Liver (tissue), 8 donors: ENCODE measurements at regions not wholly inside any gene's neighbourhood (a gene's known extent, or its start where the extent isn't known, plus 50 kb on each side); places are given as distances from the start of the nearest gene placed in this dataset.

Experiments
- DNase-seq: peaks from one replicate; pipeline ENCODE4 v3.0.0-alpha.2; 2017; ENCODE audit warnings: low spot score
- H3K27ac ChIP-seq, 2 donors: one replicate each; pipeline ENCODE4 v1.7.0; 2013; ENCODE audit warnings: inconsistent platforms in 2 of 2, low read length in 2 of 2, control low read depth in 1 of 2, low read depth in 1 of 2, mild to moderate bottlenecking in 1 of 2
- H3K27me3 ChIP-seq, 4 donors: one replicate each; pipeline versions ENCODE4 v1.6.1 to v1.7.0; 2013; ENCODE audit warnings: low read length in 3 of 4, inconsistent platforms in 1 of 4, mild to moderate bottlenecking in 1 of 4, moderate library complexity in 1 of 4; ENCODE audit not compliant: control insufficient read depth in 4 of 4, insufficient read depth in 4 of 4
- H3K36me3 ChIP-seq, 4 donors: one replicate each; pipeline versions ENCODE4 v1.6.1 to v1.7.0; 2013; ENCODE audit warnings: low read length in 3 of 4, mild to moderate bottlenecking in 3 of 4, low read depth in 1 of 4, moderate library complexity in 1 of 4; ENCODE audit not compliant: control insufficient read depth in 4 of 4, insufficient read depth in 3 of 4
- H3K4me1 ChIP-seq, 4 donors: one replicate each; pipeline versions ENCODE4 v1.6.1 to v1.7.0; 2013; ENCODE audit warnings: low read length in 3 of 4, mild to moderate bottlenecking in 3 of 4, moderate library complexity in 1 of 4; ENCODE audit not compliant: control insufficient read depth in 4 of 4, insufficient read depth in 4 of 4
- H3K4me3 ChIP-seq, 3 donors: one replicate each; pipeline versions ENCODE4 v1.6.1 to v1.7.0; 2013; ENCODE audit warnings: low read length in 3 of 3, control low read depth in 1 of 3, low read depth in 1 of 3, mild to moderate bottlenecking in 1 of 3
- H3K9ac ChIP-seq, 2 donors: one replicate each; pipeline ENCODE4 v1.7.0; 2013; ENCODE audit warnings: low read length in 2 of 2, mild to moderate bottlenecking in 2 of 2, moderate library complexity in 2 of 2, control low read depth in 1 of 2, low read depth in 1 of 2
- H3K9me3 ChIP-seq, 4 donors: one replicate each; pipeline versions ENCODE4 v1.6.1 to v1.7.0; 2013; ENCODE audit warnings: low read length in 3 of 4; ENCODE audit not compliant: control insufficient read depth in 4 of 4
- EGR1 ChIP-seq, 2 donors: IDR thresholded peaks; 2 replicates each; pipeline ENCODE4 v1.6.1; 2016 to 2018; ENCODE audit warnings: antibody characterized with exemption in 2 of 2, low read depth in 2 of 2
- FOXA1 ChIP-seq: IDR thresholded peaks from 2 replicates; pipeline ENCODE4 v1.6.1; 2016; ENCODE audit warnings: antibody characterized with exemption
- FOXA2 ChIP-seq: IDR thresholded peaks from 2 replicates; pipeline ENCODE4 v1.6.1; 2016; ENCODE audit warnings: antibody characterized with exemption
- GABPA ChIP-seq, 2 donors: IDR thresholded peaks in 1 of 2; conservative IDR thresholded peaks in 1 of 2; 2 replicates each; pipeline ENCODE4 v1.6.1; 2016; ENCODE audit warnings: antibody characterized with exemption in 2 of 2, mild to moderate bottlenecking in 1 of 2, moderate library complexity in 1 of 2
- HNF4A ChIP-seq, 2 donors: conservative IDR thresholded peaks; 2 replicates each; pipeline ENCODE4 v1.6.1; 2016; ENCODE audit warnings: antibody characterized with exemption in 2 of 2, mild to moderate bottlenecking in 2 of 2
- HNF4G ChIP-seq: IDR thresholded peaks from 2 replicates; pipeline ENCODE4 v1.6.1; 2016; ENCODE audit warnings: antibody characterized with exemption
- JUND ChIP-seq, 2 donors: IDR thresholded peaks; 2 replicates each; pipeline ENCODE4 v1.6.1; 2016; ENCODE audit warnings: antibody characterized with exemption in 2 of 2
- NR2F2 ChIP-seq: IDR thresholded peaks from 2 replicates; pipeline ENCODE4 v1.6.1; 2016; ENCODE audit warnings: antibody characterized with exemption
- RAD21 ChIP-seq, 2 donors: IDR thresholded peaks; 2 replicates each; pipeline ENCODE4 v1.6.1; 2016; ENCODE audit warnings: antibody characterized with exemption in 2 of 2, mild to moderate bottlenecking in 2 of 2
- RXRA ChIP-seq, 2 donors: IDR thresholded peaks; 2 replicates each; pipeline ENCODE4 v1.6.1; 2017 to 2018; ENCODE audit warnings: antibody characterized with exemption in 2 of 2, mild to moderate bottlenecking in 1 of 2
- SP1 ChIP-seq: IDR thresholded peaks from 2 replicates; pipeline ENCODE4 v1.6.1; 2018; ENCODE audit warnings: antibody characterized with exemption, mild to moderate bottlenecking
- TAF1 ChIP-seq: conservative IDR thresholded peaks from 2 replicates; pipeline ENCODE4 v1.6.1; 2016; ENCODE audit warnings: antibody characterized with exemption, mild to moderate bottlenecking
- YY1 ChIP-seq: IDR thresholded peaks from 2 replicates; pipeline ENCODE4 v1.6.1; 2016; ENCODE audit warnings: antibody characterized with exemption, mild to moderate bottlenecking
- WGBS: extraction: QIAGEN DNeasy Blood & Tissue Kit; methylation state at CpG from one replicate; pipeline ENCODE4 v1.1.7; 2013; 5-methylcytosine and 5-hydroxymethylcytosine counted together
- TF ChIP-seq, protein P1 (sequence below): fragments of 150-350 bp; IDR thresholded peaks from 2 replicates; pipeline ENCODE4 v1.5.1; 2017; ENCODE audit warnings: improper control_type of control experiment, low read depth, low read length; ENCODE audit not compliant: missing input control
- TF ChIP-seq, protein P2 (sequence below): IDR thresholded peaks from 2 replicates; pipeline ENCODE4 v1.6.1; 2016; ENCODE audit warnings: antibody characterized with exemption
- TF ChIP-seq, protein P3 (sequence below): IDR thresholded peaks from 2 replicates; pipeline ENCODE4 v1.6.1; 2016; ENCODE audit warnings: antibody characterized with exemption
- TF ChIP-seq, protein P4 (sequence below): IDR thresholded peaks from 2 replicates; pipeline ENCODE4 v1.6.1; 2016; ENCODE audit warnings: antibody characterized with exemption
- donor health status: healthy.
- donor health status: healthy.
- donor health status: healthy.
- donor health status: healthy.
- donor health status: healthy.

DNA sequence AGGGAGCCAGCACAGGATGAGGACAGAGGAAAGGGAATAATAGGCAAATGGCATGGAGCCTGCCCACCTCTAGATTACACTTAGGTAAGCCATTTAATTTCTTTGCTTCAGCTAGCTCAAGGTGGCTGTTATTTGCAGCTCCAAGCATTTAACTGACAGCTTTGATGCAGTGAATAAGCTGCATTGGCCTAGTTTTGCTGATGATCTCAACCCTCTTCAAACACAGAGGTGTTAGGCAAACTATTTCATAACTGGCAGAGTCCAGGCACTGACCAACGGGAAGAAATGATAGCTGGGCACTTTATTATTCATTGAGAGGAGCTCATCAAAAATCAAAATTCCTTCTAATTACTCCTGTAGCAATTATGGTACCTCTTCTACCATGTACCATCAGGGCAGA lies 317.4 kb downstream of the BMPER start:
- no peak overlapping the region for H3K4me3 ChIP-seq
- no peak overlapping the region for H3K9ac ChIP-seq
- H3K4me1 ChIP-seq = no peaks in the 10 kb centered on the region
- TF ChIP-seq, protein P1, sequence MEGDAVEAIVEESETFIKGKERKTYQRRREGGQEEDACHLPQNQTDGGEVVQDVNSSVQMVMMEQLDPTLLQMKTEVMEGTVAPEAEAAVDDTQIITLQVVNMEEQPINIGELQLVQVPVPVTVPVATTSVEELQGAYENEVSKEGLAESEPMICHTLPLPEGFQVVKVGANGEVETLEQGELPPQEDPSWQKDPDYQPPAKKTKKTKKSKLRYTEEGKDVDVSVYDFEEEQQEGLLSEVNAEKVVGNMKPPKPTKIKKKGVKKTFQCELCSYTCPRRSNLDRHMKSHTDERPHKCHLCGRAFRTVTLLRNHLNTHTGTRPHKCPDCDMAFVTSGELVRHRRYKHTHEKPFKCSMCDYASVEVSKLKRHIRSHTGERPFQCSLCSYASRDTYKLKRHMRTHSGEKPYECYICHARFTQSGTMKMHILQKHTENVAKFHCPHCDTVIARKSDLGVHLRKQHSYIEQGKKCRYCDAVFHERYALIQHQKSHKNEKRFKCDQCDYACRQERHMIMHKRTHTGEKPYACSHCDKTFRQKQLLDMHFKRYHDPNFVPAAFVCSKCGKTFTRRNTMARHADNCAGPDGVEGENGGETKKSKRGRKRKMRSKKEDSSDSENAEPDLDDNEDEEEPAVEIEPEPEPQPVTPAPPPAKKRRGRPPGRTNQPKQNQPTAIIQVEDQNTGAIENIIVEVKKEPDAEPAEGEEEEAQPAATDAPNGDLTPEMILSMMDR = no peak
- TF ChIP-seq JUND (IDR thresholded peaks at IDR 0.05) = no peak
- no peak for TF ChIP-seq RXRA (IDR thresholded peaks at IDR 0.05)
- TF ChIP-seq, protein P2, sequence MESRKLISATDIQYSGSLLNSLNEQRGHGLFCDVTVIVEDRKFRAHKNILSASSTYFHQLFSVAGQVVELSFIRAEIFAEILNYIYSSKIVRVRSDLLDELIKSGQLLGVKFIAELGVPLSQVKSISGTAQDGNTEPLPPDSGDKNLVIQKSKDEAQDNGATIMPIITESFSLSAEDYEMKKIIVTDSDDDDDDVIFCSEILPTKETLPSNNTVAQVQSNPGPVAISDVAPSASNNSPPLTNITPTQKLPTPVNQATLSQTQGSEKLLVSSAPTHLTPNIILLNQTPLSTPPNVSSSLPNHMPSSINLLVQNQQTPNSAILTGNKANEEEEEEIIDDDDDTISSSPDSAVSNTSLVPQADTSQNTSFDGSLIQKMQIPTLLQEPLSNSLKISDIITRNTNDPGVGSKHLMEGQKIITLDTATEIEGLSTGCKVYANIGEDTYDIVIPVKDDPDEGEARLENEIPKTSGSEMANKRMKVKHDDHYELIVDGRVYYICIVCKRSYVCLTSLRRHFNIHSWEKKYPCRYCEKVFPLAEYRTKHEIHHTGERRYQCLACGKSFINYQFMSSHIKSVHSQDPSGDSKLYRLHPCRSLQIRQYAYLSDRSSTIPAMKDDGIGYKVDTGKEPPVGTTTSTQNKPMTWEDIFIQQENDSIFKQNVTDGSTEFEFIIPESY = no peak
- no peak for TF ChIP-seq GABPA (IDR thresholded peaks at IDR 0.05 in 1 of 2, conservative IDR thresholded peaks at IDR 0.05 in 1 of 2)
- TF ChIP-seq HNF4G = no peak
- no peak for TF ChIP-seq TAF1
- no peak for TF ChIP-seq NR2F2
- H3K27me3 ChIP-seq = peaks cover 0 to 3% (median 0%) of the 10 kb centered on the region in 4 donors
- no peak for DNase-seq
- no peaks in the 10 kb centered on the region for H3K36me3 ChIP-seq
- H3K27ac ChIP-seq = no peak overlapping the region
- 33% methylated on average over 1 of the region's 1 CpG for WGBS
- H3K9me3 ChIP-seq = no peaks in the 10 kb centered on the region

DNA sequence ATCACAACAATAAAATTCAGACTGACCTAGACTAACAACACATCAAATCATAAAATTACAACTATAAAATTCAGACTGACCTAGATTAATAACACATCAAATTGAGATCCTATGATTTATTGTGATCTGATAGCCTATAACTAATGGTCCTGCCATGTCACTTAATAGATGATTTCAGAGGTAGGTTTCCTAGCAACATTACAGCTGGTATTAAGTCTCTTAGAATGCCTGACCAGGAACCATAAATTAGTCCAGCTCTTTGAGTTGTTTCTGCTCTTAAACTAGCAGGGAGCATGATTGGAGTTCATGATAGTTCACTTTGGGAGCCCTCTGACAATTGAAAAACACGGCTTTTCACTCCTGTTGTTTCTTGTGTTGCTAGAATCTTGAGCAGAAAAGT lies 318.9 kb downstream of the BMPER start:
- Histone ChIP-seq H3K27me3 (peaks cover 0 to 3% (median 0%) of the 10 kb centered on the region in 4 donors), H3K4me3 (no peak overlapping the region), H3K4me1 (no peaks in the 10 kb centered on the region), H3K9me3 (no peaks in the 10 kb centered on the region), H3K27ac (no peak overlapping the region), H3K36me3 (no peaks in the 10 kb centered on the region), H3K9ac (no peak overlapping the region)
- no peak for DNase-seq
- TF ChIP-seq, protein P3, sequence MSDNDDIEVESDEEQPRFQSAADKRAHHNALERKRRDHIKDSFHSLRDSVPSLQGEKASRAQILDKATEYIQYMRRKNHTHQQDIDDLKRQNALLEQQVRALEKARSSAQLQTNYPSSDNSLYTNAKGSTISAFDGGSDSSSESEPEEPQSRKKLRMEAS = no peak
- TF ChIP-seq, protein P2 = no peak
- no peak for TF ChIP-seq NR2F2
- TF ChIP-seq HNF4A (conservative IDR thresholded peaks at IDR 0.05) = no peak
- TF ChIP-seq, protein P4, sequence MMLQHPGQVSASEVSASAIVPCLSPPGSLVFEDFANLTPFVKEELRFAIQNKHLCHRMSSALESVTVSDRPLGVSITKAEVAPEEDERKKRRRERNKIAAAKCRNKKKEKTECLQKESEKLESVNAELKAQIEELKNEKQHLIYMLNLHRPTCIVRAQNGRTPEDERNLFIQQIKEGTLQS = no peak
- no peak for TF ChIP-seq HNF4G
- no peak for TF ChIP-seq EGR1 (IDR thresholded peaks at IDR 0.05; ENCODE audit: low read depth in 2 of 2)
- no peak for TF ChIP-seq FOXA1
- TF ChIP-seq, protein P1 = no peak
- no peak for TF ChIP-seq FOXA2
- TF ChIP-seq SP1 = no peak
- TF ChIP-seq YY1 = no peak
- TF ChIP-seq JUND (IDR thresholded peaks at IDR 0.05) = no peak
- no peak for TF ChIP-seq RAD21 (IDR thresholded peaks at IDR 0.05)
- WGBS = 74% methylated on average over 1 of the region's 1 CpG
